ENCODE measurements at regions not wholly inside any gene's neighbourhood (a gene's known extent, or its start where the extent isn't known, plus 50 kb on each side); places are given as distances from the start of the nearest gene placed in this dataset.
"Not testable (repeated sequence)": the region's sequence is repeated elsewhere in the genome, so short reads cannot be mapped to it uniquely, and the experiment has no call there.

- not testable (repeated sequence) for DNase-seq (ENCODE audit: low spot score)
These were observed 116.1 kb upstream of the GJE1 start for GRCh38 chr6:142016666-142017065.

DNA sequence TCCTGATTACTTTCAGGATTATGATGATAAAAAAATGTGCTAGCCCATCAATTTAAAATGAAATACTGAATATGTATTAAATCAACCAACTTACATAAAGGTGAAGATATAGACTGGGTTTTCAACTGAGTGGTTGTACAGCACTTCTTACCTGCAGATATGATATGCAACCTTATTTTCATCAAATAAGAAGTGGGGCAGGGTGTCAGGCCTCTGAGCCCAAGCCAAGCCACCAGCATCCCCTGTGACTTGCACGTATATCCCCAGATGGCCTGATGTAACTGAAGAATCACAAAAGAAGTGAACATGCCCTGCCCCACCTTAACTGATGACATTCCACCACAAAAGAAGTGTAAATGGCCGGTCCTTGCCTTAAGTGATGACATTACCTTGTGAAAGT, 117.3 kb upstream of the GJE1 start:
- not testable (repeated sequence) for DNase-seq (ENCODE audit: low spot score)

- no peak for DNase-seq (ENCODE audit: low spot score)
These were observed 117.7 kb upstream of the GJE1 start for GRCh38 chr6:142015011-142015410.

GRCh38 chr6:142014515-142014914, 118.2 kb upstream of the GJE1 start:
- no peak for DNase-seq (ENCODE audit: low spot score)

DNA sequence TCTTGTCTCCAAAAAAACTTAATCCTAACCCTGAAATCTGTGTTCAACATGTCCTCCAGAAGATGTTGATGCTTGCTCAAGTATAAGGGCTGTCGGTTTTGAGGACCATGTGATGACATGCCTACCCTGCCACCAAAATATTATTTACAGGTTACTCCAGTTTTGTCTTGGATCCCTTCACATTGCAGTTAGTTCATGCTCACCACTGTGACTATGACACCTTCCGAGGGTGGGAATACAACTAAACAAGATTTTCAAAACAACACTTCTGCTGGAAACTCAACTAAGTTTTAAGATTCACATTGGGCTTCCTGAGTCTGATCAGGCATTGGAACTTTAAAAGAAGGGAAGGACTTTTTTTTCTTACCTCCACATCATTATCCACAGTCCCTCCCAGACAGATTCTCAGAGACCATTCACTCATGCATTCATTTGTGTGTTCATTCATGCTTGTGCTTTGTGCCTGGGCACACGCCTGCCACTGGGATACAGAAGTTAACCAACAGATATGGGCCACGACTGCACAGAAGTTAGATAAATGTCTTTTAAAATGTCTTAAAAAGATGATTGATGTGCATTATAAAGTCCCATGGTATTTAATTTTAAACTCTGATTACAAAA, 118.7 kb upstream of the GJE1 start:
- no peak for DNase-seq (ENCODE audit: low spot score)

DNA sequence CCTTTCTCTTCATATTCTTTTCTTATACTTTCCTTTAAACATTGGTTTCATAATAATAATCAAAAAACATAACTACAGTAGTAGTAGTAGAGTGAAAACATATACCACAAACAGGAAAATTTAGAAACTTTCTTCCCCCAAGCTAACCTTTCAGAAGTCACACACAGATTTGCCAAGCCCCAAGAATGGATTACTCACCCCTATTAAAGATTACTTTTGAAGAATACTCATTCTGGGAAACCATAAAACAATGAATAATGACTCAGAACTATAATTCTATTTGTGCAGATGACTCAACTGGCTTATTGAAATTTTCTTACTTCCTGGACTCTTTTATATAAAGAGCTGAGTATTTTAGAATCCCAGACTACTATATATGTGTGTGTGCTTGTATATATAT, 119.4 kb upstream of the GJE1 start:
- DNase-seq (ENCODE audit: low spot score) = no peak

GRCh38 chr6:142011775-142012174, 121.0 kb upstream of the GJE1 start:
- no peak for DNase-seq (ENCODE audit: low spot score)

DNA sequence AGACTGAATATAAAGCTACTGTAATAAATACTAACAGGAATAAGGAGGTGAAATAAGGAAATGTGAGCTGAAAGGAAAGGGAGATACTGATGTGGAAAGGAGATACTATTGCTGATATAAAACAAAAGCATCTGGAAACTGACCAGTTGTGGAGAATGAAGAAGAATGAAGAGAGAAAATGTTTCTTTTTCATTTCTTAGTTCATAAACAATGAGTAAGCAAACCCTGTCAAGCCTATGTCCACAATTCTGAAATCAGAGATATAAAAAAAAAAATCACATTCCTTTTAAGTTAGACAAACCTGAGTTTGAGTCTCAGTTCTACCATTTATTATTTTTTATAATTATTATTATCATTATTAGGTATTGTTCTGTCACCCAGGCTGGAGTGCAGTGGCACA, 121.6 kb upstream of the GJE1 start:
- DNase-seq (ENCODE audit: low spot score) = no peak

- DNase-seq (ENCODE audit: low spot score) = no peak
These were observed 123.1 kb upstream of the GJE1 start for GRCh38 chr6:142009647-142010046.

DNA sequence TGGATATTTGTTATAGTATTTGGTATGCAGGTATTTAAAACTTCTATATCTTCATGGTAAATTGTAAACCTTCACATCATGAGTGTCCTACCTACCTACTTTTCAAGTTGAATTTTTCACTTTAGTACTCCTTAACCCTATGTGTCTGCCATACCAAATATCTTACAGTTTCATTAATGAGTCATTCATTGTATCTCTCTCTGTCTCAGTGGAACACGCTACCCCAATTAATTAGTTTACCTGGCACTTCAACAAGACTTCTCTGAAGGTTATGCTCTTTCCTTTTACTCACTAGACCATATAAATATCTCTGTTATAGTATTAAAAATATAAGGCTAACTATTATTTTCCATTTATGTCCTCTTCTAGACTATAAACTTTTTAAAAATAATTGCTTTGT, 123.9 kb upstream of the GJE1 start:
- DNase-seq (ENCODE audit: low spot score) = no peak

DNA sequence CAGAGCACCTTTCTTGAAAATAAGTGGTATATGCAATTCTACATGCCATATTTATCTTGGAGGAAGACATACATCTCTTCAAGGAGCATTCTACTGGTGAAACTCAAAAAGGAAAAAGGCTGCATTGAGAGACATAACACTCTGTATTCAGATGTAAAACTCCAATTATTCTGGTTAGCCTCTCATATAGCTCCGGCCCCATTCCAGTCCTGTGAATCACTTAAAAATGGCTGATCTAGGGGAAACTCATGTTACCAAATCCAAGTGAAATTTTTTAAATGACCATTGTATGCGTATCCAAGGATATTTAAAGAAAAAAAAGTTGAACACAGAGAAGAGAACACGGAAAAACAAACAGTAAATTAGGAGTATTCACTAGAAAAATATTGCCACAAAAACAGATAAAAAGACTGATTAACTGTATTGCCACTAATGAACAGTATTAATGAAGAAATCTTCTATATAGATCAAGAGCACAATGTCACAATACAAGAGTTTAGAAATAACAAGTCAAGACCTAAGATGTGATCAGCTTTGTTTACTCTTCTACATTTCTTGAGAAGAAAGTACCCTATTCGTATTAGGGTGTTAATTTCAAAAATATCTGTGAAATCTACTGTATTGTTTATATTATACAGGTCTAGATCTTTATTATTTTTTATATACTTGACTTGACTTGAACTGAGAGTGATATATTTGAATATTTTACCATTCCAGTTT, 124.5 kb upstream of the GJE1 start:
- no peak for DNase-seq (ENCODE audit: low spot score)

DNA sequence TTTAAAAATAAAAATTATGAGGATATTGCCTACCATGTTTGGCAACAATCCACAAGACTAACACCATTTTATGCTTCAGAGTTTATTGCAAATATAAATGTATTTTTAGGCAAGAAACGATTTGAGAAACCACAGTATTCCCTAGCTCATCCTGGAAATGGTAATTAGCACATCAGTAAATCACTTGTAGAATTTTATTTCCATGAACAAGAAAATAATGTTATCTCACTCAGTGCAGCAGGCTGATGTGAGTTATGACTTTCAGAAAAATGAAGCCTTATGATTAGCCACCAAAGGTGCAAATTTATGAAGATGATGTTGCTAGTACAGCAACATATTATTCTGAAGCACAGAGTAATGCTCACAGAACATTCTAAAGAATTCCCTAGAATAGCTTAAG, 127.7 kb upstream of the GJE1 start:
- DNase-seq (ENCODE audit: low spot score) = no peak

- no peak for DNase-seq (ENCODE audit: low spot score)
These were observed 129.8 kb upstream of the GJE1 start for GRCh38 chr6:142002825-142003405.

DNA sequence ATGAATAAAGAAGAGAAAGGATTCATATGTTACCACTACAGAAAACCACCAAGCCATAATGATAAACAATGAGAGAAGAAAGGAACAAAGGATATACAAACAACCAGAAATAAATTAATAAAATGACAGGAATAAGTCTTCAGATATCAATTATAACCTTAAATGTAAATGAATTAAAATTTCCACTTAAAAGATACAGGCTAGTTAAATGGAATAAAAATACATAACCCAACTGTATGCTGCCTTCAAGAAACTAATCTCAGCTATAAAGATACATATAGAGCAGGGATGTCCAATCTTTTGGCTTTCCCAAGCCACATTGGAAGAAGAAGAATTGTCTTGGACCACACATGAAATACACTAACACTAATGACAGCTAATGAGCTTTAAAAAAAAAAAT, 135.9 kb upstream of the GJE1 start:
- DNase-seq (ENCODE audit: low spot score) = no peak

DNA sequence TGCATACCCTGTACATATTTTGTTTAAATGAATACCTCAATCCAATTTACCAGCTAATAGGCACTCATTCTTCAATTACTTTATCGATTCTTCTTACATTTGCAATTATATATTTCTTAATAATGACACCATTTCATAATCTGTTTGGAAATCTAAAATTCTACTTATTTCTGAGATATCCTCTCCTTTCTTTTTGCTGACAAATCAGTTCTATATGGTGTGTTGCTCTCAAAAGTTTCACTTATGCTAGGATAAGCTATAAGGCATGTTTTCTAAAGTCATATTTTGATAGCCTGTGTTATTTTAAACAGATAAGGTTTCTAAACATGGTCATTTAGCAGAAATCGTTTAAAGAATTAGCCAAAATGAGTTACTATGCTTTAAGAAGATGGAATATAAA, 140.6 kb upstream of the GJE1 start:
- no peak for DNase-seq (ENCODE audit: low spot score)

- no peak for DNase-seq (ENCODE audit: low spot score)
These were observed 141.9 kb upstream of the GJE1 start for GRCh38 chr6:141990840-141991239.

DNA sequence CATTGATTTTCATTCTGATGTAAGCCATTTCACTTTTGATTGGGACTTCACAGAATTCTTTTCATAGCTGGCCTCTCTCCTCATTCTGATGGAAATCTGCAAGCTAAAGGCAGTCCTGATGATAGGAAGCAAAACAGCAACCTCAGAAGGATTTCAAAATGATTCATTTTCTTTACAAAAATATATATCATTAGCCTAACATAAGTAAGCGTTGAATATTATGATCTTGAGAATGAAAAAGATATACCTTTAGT, 143.1 kb upstream of the GJE1 start:
- DNase-seq (ENCODE audit: low spot score) = no peak

DNA sequence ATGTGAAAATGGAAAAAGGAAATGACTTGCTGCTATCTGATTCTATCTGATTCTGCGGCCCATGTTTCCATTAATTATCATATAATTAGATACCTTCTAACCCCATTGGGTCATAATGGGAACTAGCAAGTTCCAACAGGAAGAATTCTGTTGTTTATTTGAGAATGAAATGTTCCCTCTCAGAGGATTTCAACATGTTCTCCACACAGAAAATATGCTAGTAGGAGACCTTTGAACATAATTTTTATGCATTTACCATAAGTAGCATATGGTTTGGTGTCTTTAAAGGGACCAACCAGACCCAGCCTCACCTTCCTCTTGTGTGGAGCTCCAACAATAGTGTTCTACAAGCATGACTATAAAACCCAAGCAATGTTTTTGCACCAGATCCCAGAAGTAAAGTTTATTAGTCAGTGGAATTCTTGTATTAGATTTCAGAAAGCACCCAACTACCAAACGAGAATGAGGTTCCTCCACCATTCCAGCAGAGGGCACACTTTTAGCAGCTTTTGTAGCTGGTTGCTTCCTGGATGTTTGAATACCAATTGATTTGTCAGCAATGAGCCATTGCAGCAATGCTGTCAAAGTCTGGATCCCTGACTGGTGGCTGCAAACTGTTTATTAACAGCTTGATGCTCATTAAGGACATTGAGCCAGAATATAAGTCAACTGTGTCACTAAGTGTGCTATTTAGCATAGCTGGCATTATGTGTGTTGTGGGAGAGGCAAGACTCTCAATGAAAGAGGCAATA, 143.6 kb upstream of the GJE1 start:
- DNase-seq (ENCODE audit: low spot score) = no peak

DNA sequence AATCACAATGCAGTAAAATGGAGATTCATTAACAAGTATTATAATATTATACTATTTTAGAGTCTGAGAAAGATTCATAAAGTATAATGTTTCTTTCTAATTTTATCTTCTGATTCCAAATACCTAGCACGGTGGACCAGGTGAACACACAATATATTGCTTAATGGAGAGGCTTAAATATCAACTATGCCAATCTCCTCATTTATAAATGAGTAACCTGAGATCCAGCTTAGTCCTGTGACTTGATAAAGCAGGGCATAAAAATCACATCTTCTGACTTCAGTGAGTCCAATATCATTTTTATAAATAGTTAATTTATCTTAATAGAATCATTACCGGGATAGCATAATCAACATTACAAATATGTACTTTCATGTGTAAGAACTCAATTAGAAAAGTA, 144.4 kb upstream of the GJE1 start:
- no peak for DNase-seq (ENCODE audit: low spot score)

DNA sequence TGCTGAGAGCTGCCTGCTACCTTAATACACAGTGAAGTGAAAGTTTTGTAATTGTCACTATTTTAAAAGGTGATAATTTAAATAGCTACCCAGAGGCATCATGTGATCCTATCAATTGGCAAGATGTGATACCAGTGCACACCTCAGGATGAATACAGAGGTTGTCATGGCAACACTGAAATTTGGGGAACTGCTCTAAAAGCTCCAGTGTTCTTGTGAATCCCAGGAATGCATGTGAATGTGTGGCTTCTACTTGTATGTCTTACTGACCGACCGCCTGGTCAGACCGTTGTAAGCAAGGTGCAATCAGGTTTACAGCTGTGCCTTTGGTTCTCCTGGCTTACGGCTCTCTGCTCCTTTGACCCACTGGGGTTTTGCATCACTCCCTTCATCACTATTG, 146.3 kb upstream of the GJE1 start:
- DNase-seq (ENCODE audit: low spot score) = no peak

- no peak for DNase-seq (ENCODE audit: low spot score)
These were observed 151.5 kb upstream of the GJE1 start for GRCh38 chr6:141981190-141981589.

DNA sequence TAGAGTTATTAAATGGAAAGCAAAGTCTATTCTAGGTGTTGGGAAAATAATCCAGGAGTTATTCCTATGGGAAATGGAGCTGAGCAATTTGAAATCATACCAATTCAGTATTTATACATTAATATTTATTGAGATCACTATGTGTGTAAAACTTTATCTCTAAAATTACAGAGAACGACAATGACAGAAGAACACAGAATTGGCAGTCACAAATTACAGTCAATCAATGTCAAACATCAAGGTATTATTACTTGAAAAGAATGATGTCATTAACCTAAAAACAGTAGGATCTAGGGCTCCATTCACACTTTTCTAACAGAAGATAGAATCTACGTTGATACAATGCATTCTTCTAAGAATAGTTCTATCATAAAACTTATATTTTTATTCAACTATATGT, 154.9 kb upstream of the GJE1 start:
- DNase-seq (ENCODE audit: low spot score) = no peak

GRCh38 chr6:141976994-141977393, 155.7 kb upstream of the GJE1 start:
- no peak for DNase-seq (ENCODE audit: low spot score)
